ENCODE measurements at regions not wholly inside any gene's neighbourhood (a gene's known extent, or its start where the extent isn't known, plus 50 kb on each side); places are given as distances from the start of the nearest gene placed in this dataset.

GRCh38 chr16:88131256-88131655, 180.0 kb downstream of the BANP start:
- Histone ChIP-seq H3K36me3 (no peaks in the 10 kb centered on the region), H3K27ac (no peak overlapping the region), H3F3A (ENCODE audit: low read depth) (no peaks in the 10 kb centered on the region), H3K9ac (no peak overlapping the region), H3K4me1 (no peaks in the 10 kb centered on the region), H3K4me2 (no peak overlapping the region), H4K20me1 (ENCODE audit: low read depth) (no peaks in the 10 kb centered on the region), H3K4me3 (no peak overlapping the region), H3K27me3 (no peaks in the 10 kb centered on the region), H3K79me2 (ENCODE audit: low read depth) (no peaks in the 10 kb centered on the region), H2AFZ (replicated peaks) (no peak overlapping the region), H3K9me3 (ENCODE audit: low read depth) (no peaks in the 10 kb centered on the region)
- H3K4me1 Mint-ChIP-seq, result peaks cover 6% of the 10 kb centered on the region
- no peaks in the 10 kb centered on the region for H3K9me3 Mint-ChIP-seq
- no peak for DNase-seq (ENCODE audit: low spot score)
- H3K36me3 Mint-ChIP-seq, result no peaks in the 10 kb centered on the region
- no peak for TF ChIP-seq EZH2 (IDR thresholded peaks at IDR 0.05)
- TF ChIP-seq EZH2phosphoT487 (IDR thresholded peaks at IDR 0.05), result no peak
- no peak for TF ChIP-seq CTCF (IDR thresholded peaks at IDR 0.05)
- H3K4me3 Mint-ChIP-seq, result no peak overlapping the region
- no peak overlapping the region for H3K27ac Mint-ChIP-seq
- H3K27me3 Mint-ChIP-seq (ENCODE audit: insufficient read depth, low read depth), result peaks cover 9% of the 10 kb centered on the region

GRCh38 chr16:88131966-88132365, 180.7 kb downstream of the BANP start:
- H3K9me3 ChIP-seq (ENCODE audit: low read depth), result no peaks in the 10 kb centered on the region
- no peaks in the 10 kb centered on the region for H3F3A ChIP-seq (ENCODE audit: low read depth)
- H3K4me3 ChIP-seq, result no peak overlapping the region
- TF ChIP-seq EZH2 (IDR thresholded peaks at IDR 0.05), result no peak
- no peak for TF ChIP-seq EZH2phosphoT487 (IDR thresholded peaks at IDR 0.05)
- no peak for TF ChIP-seq CTCF (IDR thresholded peaks at IDR 0.05)
- DNase-seq (ENCODE audit: low spot score), result no peak
- no peak overlapping the region for H3K9ac ChIP-seq
- Mint-ChIP-seq H3K9me3 (no peaks in the 10 kb centered on the region), H3K4me3 (no peak overlapping the region), H3K4me1 (peaks cover 6% of the 10 kb centered on the region), H3K27ac (no peak overlapping the region), H3K27me3 (ENCODE audit: insufficient read depth, low read depth) (peaks cover 9% of the 10 kb centered on the region), H3K36me3 (no peaks in the 10 kb centered on the region)
- H3K27ac ChIP-seq, result no peak overlapping the region
- H3K4me1 ChIP-seq, result no peaks in the 10 kb centered on the region
- H4K20me1 ChIP-seq (ENCODE audit: low read depth), result no peaks in the 10 kb centered on the region
- no peaks in the 10 kb centered on the region for H3K36me3 ChIP-seq
- H3K27me3 ChIP-seq, result no peaks in the 10 kb centered on the region
- H3K4me2 ChIP-seq, result no peak overlapping the region
- no peaks in the 10 kb centered on the region for H3K79me2 ChIP-seq (ENCODE audit: low read depth)
- no peak overlapping the region for H2AFZ ChIP-seq (replicated peaks)

GRCh38 chr16:88132836-88133506, 181.7 kb downstream of the BANP start:
- no peak for DNase-seq (ENCODE audit: low spot score)
- Mint-ChIP-seq H3K4me1 (peaks cover 6% of the 10 kb centered on the region), H3K9me3 (peaks cover 4% of the 10 kb centered on the region), H3K27me3 (ENCODE audit: insufficient read depth, low read depth) (peaks cover 9% of the 10 kb centered on the region), H3K36me3 (no peaks in the 10 kb centered on the region), H3K4me3 (no peak overlapping the region), H3K27ac (peak overlapping the region; percentile 8)
- H3K36me3 ChIP-seq, result no peaks in the 10 kb centered on the region
- no peak overlapping the region for H3K9ac ChIP-seq
- no peaks in the 10 kb centered on the region for H3K9me3 ChIP-seq (ENCODE audit: low read depth)
- H3K27ac ChIP-seq, result no peak overlapping the region
- no peaks in the 10 kb centered on the region for H3K27me3 ChIP-seq
- no peaks in the 10 kb centered on the region for H4K20me1 ChIP-seq (ENCODE audit: low read depth)
- H2AFZ ChIP-seq (replicated peaks), result no peak overlapping the region
- H3K4me3 ChIP-seq, result no peak overlapping the region
- H3F3A ChIP-seq (ENCODE audit: low read depth), result no peaks in the 10 kb centered on the region
- H3K4me1 ChIP-seq, result no peaks in the 10 kb centered on the region
- no peak for TF ChIP-seq CTCF (IDR thresholded peaks at IDR 0.05)
- no peak for TF ChIP-seq EZH2 (IDR thresholded peaks at IDR 0.05)
- TF ChIP-seq EZH2phosphoT487 (IDR thresholded peaks at IDR 0.05), result no peak
- H3K79me2 ChIP-seq (ENCODE audit: low read depth), result no peaks in the 10 kb centered on the region
- no peak overlapping the region for H3K4me2 ChIP-seq
